Stimulated activated CD8-positive, alpha-beta memory T cell treated with anti-CD3 and anti-CD28 coated beads, Interleukin-4, amount 100 ng/mL, for 48 hours (primary cell): ENCODE measurements at regions not wholly inside any gene's neighbourhood (a gene's known extent, or its start where the extent isn't known, plus 50 kb on each side); places are given as distances from the start of the nearest gene placed in this dataset.
"Not testable (repeated sequence)": the region's sequence is repeated elsewhere in the genome, so short reads cannot be mapped to it uniquely, and the experiment has no call there.

ENCODE experiments used
- DNase-seq: peaks from one replicate; pipeline ENCODE4 v3.0.0-alpha.2; 2020

- no peak for DNase-seq
Observed at GRCh38 chr3:177438596-177439220, 241.4 kb upstream of the TBL1XR1 start.

- no peak for DNase-seq
Observed at GRCh38 chr3:177439694-177440269, 242.5 kb upstream of the TBL1XR1 start.

- DNase-seq: no peak
Observed at GRCh38 chr3:177440456-177441104, 243.3 kb upstream of the TBL1XR1 start.

- no peak for DNase-seq
Observed at GRCh38 chr3:177441276-177441812, 244.1 kb upstream of the TBL1XR1 start.

- DNase-seq: no peak
Observed at GRCh38 chr3:177441813-177442646, 244.7 kb upstream of the TBL1XR1 start.

- DNase-seq: no peak
Observed at GRCh38 chr3:177443469-177443868, 246.2 kb upstream of the TBL1XR1 start.

GRCh38 chr3:177444696-177445095, 247.4 kb upstream of the TBL1XR1 start:
- DNase-seq: no peak

GRCh38 chr3:177445549-177445948, 248.3 kb upstream of the TBL1XR1 start:
- DNase-seq: no peak

- DNase-seq: no peak
Observed at GRCh38 chr3:177446165-177446601, 248.9 kb upstream of the TBL1XR1 start.

- no peak for DNase-seq
Observed at GRCh38 chr3:177447938-177448337, 250.7 kb upstream of the TBL1XR1 start.

- DNase-seq: no peak
Observed at GRCh38 chr3:177448987-177449359, 251.7 kb upstream of the TBL1XR1 start.

GRCh38 chr3:177449360-177450006, 252.2 kb upstream of the TBL1XR1 start:
- peak; percentile 28 for DNase-seq

- no peak for DNase-seq
Observed at GRCh38 chr3:177451301-177451750, 254.0 kb upstream of the TBL1XR1 start.

GRCh38 chr3:177451864-177452830, 254.9 kb upstream of the TBL1XR1 start:
- no peak for DNase-seq

- DNase-seq: no peak
Observed at GRCh38 chr3:177452831-177453450, 255.7 kb upstream of the TBL1XR1 start.

GRCh38 chr3:177453451-177453844, 256.2 kb upstream of the TBL1XR1 start:
- DNase-seq: no peak

- DNase-seq: not testable (repeated sequence)
Observed at GRCh38 chr3:177457204-177457603, 259.9 kb upstream of the TBL1XR1 start.

- DNase-seq: no peak
Observed at GRCh38 chr3:177459401-177459800, 262.1 kb upstream of the TBL1XR1 start.

GRCh38 chr3:177460047-177460446, 262.8 kb upstream of the TBL1XR1 start:
- no peak for DNase-seq

GRCh38 chr3:177461765-177462164, 264.5 kb upstream of the TBL1XR1 start:
- DNase-seq: no peak

- DNase-seq: not testable (repeated sequence)
Observed at GRCh38 chr3:177463341-177463740, 266.1 kb upstream of the TBL1XR1 start.
